Activated naive CD8-positive, alpha-beta T cell treated with anti-CD3 and anti-CD28 coated beads for 36 hours (primary cell): ENCODE measurements at regions not wholly inside any gene's neighbourhood (a gene's known extent, or its start where the extent isn't known, plus 50 kb on each side); places are given as distances from the start of the nearest gene placed in this dataset.
"Not testable (repeated sequence)": the region's sequence is repeated elsewhere in the genome, so short reads cannot be mapped to it uniquely, and the experiment has no call there.

Experiments
- DNase-seq: peaks from one replicate; pipeline ENCODE4 v3.0.0; 2021
- H3K27ac Mint-ChIP-seq: one replicate; pipeline ENCODE4 v1.8.0; 2022; ENCODE audit warnings: mild to moderate bottlenecking, moderate library complexity, mixed read lengths
- H3K27me3 Mint-ChIP-seq: one replicate; pipeline ENCODE4 v1.8.0; 2022; ENCODE audit warnings: mild to moderate bottlenecking, mixed read lengths
- H3K36me3 Mint-ChIP-seq: one replicate; pipeline ENCODE4 v1.8.0; 2021; ENCODE audit warnings: mild to moderate bottlenecking, mixed read lengths
- H3K4me1 Mint-ChIP-seq: one replicate; pipeline ENCODE4 v1.8.0; 2021; ENCODE audit warnings: mixed read lengths
- H3K4me3 Mint-ChIP-seq: one replicate; pipeline ENCODE4 v1.8.0; 2022; ENCODE audit warnings: mild to moderate bottlenecking, moderate library complexity, mixed read lengths
- H3K9me3 Mint-ChIP-seq: one replicate; pipeline ENCODE4 v1.8.0; 2022; ENCODE audit warnings: mixed read lengths

GRCh38 chr7:35853194-35853593 lies 52.3 kb downstream of the SEPTIN7 start:
- H3K27me3 Mint-ChIP-seq, DNase-seq, H3K9me3 Mint-ChIP-seq, H3K4me3 Mint-ChIP-seq, H3K27ac Mint-ChIP-seq: not testable (repeated sequence)
- peaks cover 53% of the 10 kb centered on the region for H3K36me3 Mint-ChIP-seq
- peaks cover 53% of the 10 kb centered on the region for H3K4me1 Mint-ChIP-seq

- H3K9me3 Mint-ChIP-seq, result no peaks in the 10 kb centered on the region
- peaks cover 50% of the 10 kb centered on the region for H3K4me1 Mint-ChIP-seq
- no peak for DNase-seq
- no peaks in the 10 kb centered on the region for H3K27me3 Mint-ChIP-seq
- no peak overlapping the region for H3K4me3 Mint-ChIP-seq
- no peak overlapping the region for H3K27ac Mint-ChIP-seq
- peaks cover 51% of the 10 kb centered on the region for H3K36me3 Mint-ChIP-seq
Measured at GRCh38 chr7:35854311-35854710, 53.5 kb downstream of the SEPTIN7 start.

- Mint-ChIP-seq H3K27me3 (no peaks in the 10 kb centered on the region), H3K4me3 (no peak overlapping the region), H3K36me3 (peaks cover 54% of the 10 kb centered on the region)
Measured at GRCh38 chr7:35856175-35856574, 55.3 kb downstream of the SEPTIN7 start.

GRCh38 chr7:35860664-35861063 lies 59.8 kb downstream of the SEPTIN7 start:
- H3K9me3 Mint-ChIP-seq, result no peaks in the 10 kb centered on the region
- no peak overlapping the region for H3K27ac Mint-ChIP-seq
- H3K4me1 Mint-ChIP-seq, result peaks cover 40% of the 10 kb centered on the region

More at GRCh38 chr7:35856175-35856574, 55.3 kb downstream of the SEPTIN7 start:
- no peaks in the 10 kb centered on the region for H3K9me3 Mint-ChIP-seq
- DNase-seq, result no peak
- H3K27ac Mint-ChIP-seq, result peak overlapping the region; percentile 25
- H3K4me1 Mint-ChIP-seq, result peaks cover 53% of the 10 kb centered on the region

GRCh38 chr7:35865287-35865686 lies 64.4 kb downstream of the SEPTIN7 start:
- peaks cover 28% of the 10 kb centered on the region for H3K36me3 Mint-ChIP-seq
- H3K27me3 Mint-ChIP-seq, result no peaks in the 10 kb centered on the region
- peaks cover 31% of the 10 kb centered on the region for H3K4me1 Mint-ChIP-seq
- no peak overlapping the region for H3K4me3 Mint-ChIP-seq
- H3K9me3 Mint-ChIP-seq, result no peaks in the 10 kb centered on the region
- DNase-seq, result no peak
- no peak overlapping the region for H3K27ac Mint-ChIP-seq

More at GRCh38 chr7:35860664-35861063, 59.8 kb downstream of the SEPTIN7 start:
- no peaks in the 10 kb centered on the region for H3K27me3 Mint-ChIP-seq
- peaks cover 32% of the 10 kb centered on the region for H3K36me3 Mint-ChIP-seq
- no peak overlapping the region for H3K4me3 Mint-ChIP-seq
- DNase-seq, result no peak

GRCh38 chr7:35866186-35866585 lies 65.3 kb downstream of the SEPTIN7 start:
- H3K4me1 Mint-ChIP-seq, result peaks cover 23% of the 10 kb centered on the region
- H3K27me3 Mint-ChIP-seq, result no peaks in the 10 kb centered on the region
- H3K27ac Mint-ChIP-seq, result no peak overlapping the region
- DNase-seq, result no peak
- H3K36me3 Mint-ChIP-seq, result peaks cover 22% of the 10 kb centered on the region
- H3K4me3 Mint-ChIP-seq, result no peak overlapping the region
- H3K9me3 Mint-ChIP-seq, result no peaks in the 10 kb centered on the region

- H3K27ac Mint-ChIP-seq, H3K4me3 Mint-ChIP-seq, H3K9me3 Mint-ChIP-seq, H3K27me3 Mint-ChIP-seq, DNase-seq: not testable (repeated sequence)
- peaks cover 21% of the 10 kb centered on the region for H3K36me3 Mint-ChIP-seq
- H3K4me1 Mint-ChIP-seq, result peaks cover 17% of the 10 kb centered on the region
Measured at GRCh38 chr7:35869117-35869516, 68.3 kb downstream of the SEPTIN7 start.

GRCh38 chr7:35869810-35870209 lies 69.0 kb downstream of the SEPTIN7 start:
- no peak overlapping the region for H3K4me3 Mint-ChIP-seq
- no peaks in the 10 kb centered on the region for H3K27me3 Mint-ChIP-seq
- H3K4me1 Mint-ChIP-seq, result peaks cover 16% of the 10 kb centered on the region
- no peak overlapping the region for H3K27ac Mint-ChIP-seq
- H3K9me3 Mint-ChIP-seq, result no peaks in the 10 kb centered on the region
- DNase-seq, result no peak
- H3K36me3 Mint-ChIP-seq, result peaks cover 24% of the 10 kb centered on the region

GRCh38 chr7:35871856-35872255 lies 71.0 kb downstream of the SEPTIN7 start:
- H3K4me3 Mint-ChIP-seq, result no peak overlapping the region
- H3K27ac Mint-ChIP-seq, result no peak overlapping the region
- H3K27me3 Mint-ChIP-seq, result no peaks in the 10 kb centered on the region
- H3K9me3 Mint-ChIP-seq, result no peaks in the 10 kb centered on the region
- H3K36me3 Mint-ChIP-seq, result peaks cover 19% of the 10 kb centered on the region
- no peak for DNase-seq
- peaks cover 16% of the 10 kb centered on the region for H3K4me1 Mint-ChIP-seq

- Mint-ChIP-seq H3K27ac (no peak overlapping the region), H3K36me3 (peaks cover 11% of the 10 kb centered on the region), H3K4me1 (peaks cover 3% of the 10 kb centered on the region), H3K9me3 (no peaks in the 10 kb centered on the region), H3K4me3 (no peak overlapping the region), H3K27me3 (no peaks in the 10 kb centered on the region)
- DNase-seq, result no peak
Measured at GRCh38 chr7:35874886-35875285, 74.0 kb downstream of the SEPTIN7 start.

- H3K9me3 Mint-ChIP-seq, result no peaks in the 10 kb centered on the region
- H3K27me3 Mint-ChIP-seq, result no peaks in the 10 kb centered on the region
- no peak overlapping the region for H3K4me3 Mint-ChIP-seq
- peaks cover under 1% of the 10 kb centered on the region for H3K4me1 Mint-ChIP-seq
- no peak for DNase-seq
- peaks cover 11% of the 10 kb centered on the region for H3K36me3 Mint-ChIP-seq
- no peak overlapping the region for H3K27ac Mint-ChIP-seq
Measured at GRCh38 chr7:35875292-35875691, 74.4 kb downstream of the SEPTIN7 start.

- Mint-ChIP-seq H3K4me1 (no peaks in the 10 kb centered on the region), H3K27ac (no peak overlapping the region), H3K27me3 (no peaks in the 10 kb centered on the region), H3K9me3 (no peaks in the 10 kb centered on the region), H3K36me3 (peaks cover 13% of the 10 kb centered on the region), H3K4me3 (no peak overlapping the region)
- no peak for DNase-seq
Measured at GRCh38 chr7:35878351-35878750, 77.5 kb downstream of the SEPTIN7 start.

GRCh38 chr7:35887430-35887829 lies 86.6 kb downstream of the SEPTIN7 start:
- not testable (repeated sequence) for H3K27me3 Mint-ChIP-seq, H3K27ac Mint-ChIP-seq, H3K4me3 Mint-ChIP-seq, H3K9me3 Mint-ChIP-seq, DNase-seq
- H3K36me3 Mint-ChIP-seq, result peaks cover 27% of the 10 kb centered on the region
- peaks cover 18% of the 10 kb centered on the region for H3K4me1 Mint-ChIP-seq

GRCh38 chr7:35889001-35889400 lies 88.1 kb downstream of the SEPTIN7 start:
- H3K27ac Mint-ChIP-seq, result no peak overlapping the region
- DNase-seq, result no peak
- no peaks in the 10 kb centered on the region for H3K9me3 Mint-ChIP-seq
- peaks cover 35% of the 10 kb centered on the region for H3K36me3 Mint-ChIP-seq
- H3K4me1 Mint-ChIP-seq, result peaks cover 22% of the 10 kb centered on the region
- H3K4me3 Mint-ChIP-seq, result no peak overlapping the region
- no peaks in the 10 kb centered on the region for H3K27me3 Mint-ChIP-seq

GRCh38 chr7:35889870-35890269 lies 89.0 kb downstream of the SEPTIN7 start:
- Mint-ChIP-seq H3K27ac (no peak overlapping the region), H3K27me3 (no peaks in the 10 kb centered on the region), H3K9me3 (no peaks in the 10 kb centered on the region), H3K4me1 (peaks cover 27% of the 10 kb centered on the region), H3K4me3 (no peak overlapping the region), H3K36me3 (peaks cover 39% of the 10 kb centered on the region)
- DNase-seq, result no peak

GRCh38 chr7:35891004-35891830 lies 90.4 kb downstream of the SEPTIN7 start:
- peak overlapping the region; percentile 49 for H3K27ac Mint-ChIP-seq
- peaks cover 40% of the 10 kb centered on the region for H3K36me3 Mint-ChIP-seq
- peaks cover 27% of the 10 kb centered on the region for H3K4me1 Mint-ChIP-seq
- no peaks in the 10 kb centered on the region for H3K9me3 Mint-ChIP-seq
- no peak for DNase-seq
- no peak overlapping the region for H3K4me3 Mint-ChIP-seq
- no peaks in the 10 kb centered on the region for H3K27me3 Mint-ChIP-seq
